Cardiac fibroblast (primary cell): ENCODE measurements at regions not wholly inside any gene's neighbourhood (a gene's known extent, or its start where the extent isn't known, plus 50 kb on each side); places are given as distances from the start of the nearest gene placed in this dataset.

Experiments used
- DNase-seq, 2 donors: peaks; one replicate each; pipeline versions ENCODE4 v3.0.0 to v3.0.0-alpha.2; 2010; ENCODE audit warnings: low read depth in 2 of 2
- H3K4me3 ChIP-seq, 2 donors: replicated peaks in 1 of 2; 1 replicate in 1 of 2; 2 replicates in 1 of 2; pipeline ENCODE4 v1.5.1; 2011; ENCODE audit warnings: low read depth in 2 of 2, low read length in 2 of 2, mild to moderate bottlenecking in 2 of 2, moderate library complexity in 1 of 2
- TF ChIP-seq, protein P1 (sequence below): IDR thresholded peaks from one replicate; pipeline ENCODE4 v1.5.1; 2011; ENCODE audit warnings: low read depth, mild to moderate bottlenecking, low read length, inconsistent platforms

DNA sequence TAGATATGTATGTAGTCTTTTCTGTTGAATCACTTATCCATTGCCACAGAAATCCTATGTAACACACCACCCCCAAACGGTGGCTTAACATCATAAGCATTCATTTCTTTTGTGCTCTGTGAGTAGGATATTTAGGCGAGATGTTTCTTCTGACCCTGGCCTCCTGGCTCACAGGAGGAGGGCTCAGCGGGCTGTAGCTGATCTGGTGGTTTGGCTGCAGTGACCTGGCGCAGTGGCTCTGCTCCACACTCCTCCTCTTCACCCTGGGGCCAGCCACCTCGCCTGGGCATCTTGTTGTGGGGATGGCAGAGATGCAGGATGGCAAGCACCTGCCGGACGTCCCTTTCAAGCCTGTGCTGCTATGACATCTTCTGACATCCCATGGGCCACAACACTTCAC, 147.1 kb upstream of the IRS2 start:
- no peak overlapping the region for H3K4me3 ChIP-seq
- TF ChIP-seq, protein P1, sequence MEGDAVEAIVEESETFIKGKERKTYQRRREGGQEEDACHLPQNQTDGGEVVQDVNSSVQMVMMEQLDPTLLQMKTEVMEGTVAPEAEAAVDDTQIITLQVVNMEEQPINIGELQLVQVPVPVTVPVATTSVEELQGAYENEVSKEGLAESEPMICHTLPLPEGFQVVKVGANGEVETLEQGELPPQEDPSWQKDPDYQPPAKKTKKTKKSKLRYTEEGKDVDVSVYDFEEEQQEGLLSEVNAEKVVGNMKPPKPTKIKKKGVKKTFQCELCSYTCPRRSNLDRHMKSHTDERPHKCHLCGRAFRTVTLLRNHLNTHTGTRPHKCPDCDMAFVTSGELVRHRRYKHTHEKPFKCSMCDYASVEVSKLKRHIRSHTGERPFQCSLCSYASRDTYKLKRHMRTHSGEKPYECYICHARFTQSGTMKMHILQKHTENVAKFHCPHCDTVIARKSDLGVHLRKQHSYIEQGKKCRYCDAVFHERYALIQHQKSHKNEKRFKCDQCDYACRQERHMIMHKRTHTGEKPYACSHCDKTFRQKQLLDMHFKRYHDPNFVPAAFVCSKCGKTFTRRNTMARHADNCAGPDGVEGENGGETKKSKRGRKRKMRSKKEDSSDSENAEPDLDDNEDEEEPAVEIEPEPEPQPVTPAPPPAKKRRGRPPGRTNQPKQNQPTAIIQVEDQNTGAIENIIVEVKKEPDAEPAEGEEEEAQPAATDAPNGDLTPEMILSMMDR: no peak
- DNase-seq: no peak

DNA sequence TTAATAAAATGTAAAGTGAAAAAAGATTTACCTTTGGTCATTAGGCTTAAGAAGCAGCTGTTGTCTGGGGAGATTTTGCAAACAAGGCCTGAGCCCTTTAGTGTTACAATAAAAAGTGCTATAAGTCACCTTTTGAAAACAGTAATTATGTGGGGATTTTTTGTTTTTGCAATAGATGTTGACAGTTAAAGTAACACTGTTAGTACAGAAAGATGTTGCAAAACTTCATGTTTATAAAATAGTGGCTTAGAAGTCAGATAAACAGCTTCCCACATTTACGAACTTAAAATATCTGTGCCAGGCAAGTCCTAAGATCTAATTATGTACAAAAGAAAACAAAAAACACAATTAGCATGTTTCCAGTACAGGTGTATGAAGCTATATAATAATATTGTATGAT, 138.0 kb upstream of the IRS2 start:
- no peak for DNase-seq
- TF ChIP-seq, protein P1: no peak
- H3K4me3 ChIP-seq: no peak overlapping the region

DNA sequence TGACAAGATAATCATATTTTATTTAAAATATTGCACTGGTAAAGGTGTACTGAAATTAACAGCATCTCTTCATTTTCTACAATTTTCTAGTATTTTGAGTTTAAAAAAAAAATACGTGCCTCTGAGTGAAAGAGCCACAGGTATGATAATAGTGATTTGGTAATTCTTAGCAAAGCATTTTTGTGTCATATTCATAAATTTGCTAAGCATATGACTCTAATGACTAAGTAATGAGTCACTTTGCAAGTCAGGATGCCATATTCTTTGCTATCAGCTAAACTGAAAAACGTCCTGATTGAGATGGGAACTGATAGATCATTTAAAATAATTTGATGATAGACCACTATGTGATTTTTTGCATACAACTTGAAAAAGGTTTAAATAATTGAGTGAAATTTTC, 136.1 kb upstream of the IRS2 start:
- peak in 1 of 2 donors; percentile 58 for DNase-seq

DNA sequence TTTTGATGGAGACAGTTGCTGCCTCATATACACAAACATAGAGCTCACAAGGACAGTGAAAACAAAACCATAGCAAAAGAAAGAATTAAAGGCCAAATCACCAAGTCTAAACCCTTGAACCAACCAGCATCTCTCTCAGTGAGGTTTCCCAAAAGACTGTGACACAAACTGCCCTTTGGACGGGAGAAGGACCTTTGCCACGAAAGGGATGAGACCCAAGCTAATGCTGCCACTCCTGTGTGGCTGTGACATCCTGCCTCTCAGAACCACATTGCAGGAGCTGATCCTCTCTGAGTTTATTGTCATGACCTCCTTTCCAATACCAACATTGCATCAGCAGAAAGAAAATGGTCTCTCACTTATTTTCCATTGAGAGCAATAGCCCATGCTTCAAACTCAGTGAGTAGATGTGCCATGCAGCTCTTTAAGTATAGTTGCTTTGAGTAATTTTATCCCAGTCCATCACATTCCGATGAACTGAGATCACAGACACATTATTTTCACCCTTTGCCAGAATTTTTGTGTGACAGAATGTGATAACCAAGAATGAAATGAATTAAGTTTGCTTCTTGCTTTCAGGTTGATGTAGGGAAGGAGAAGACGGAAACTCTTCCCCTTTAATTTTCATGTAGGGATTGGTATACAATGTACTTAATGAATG, 133.5 kb upstream of the IRS2 start:
- peak; percentile 42 to 59 for DNase-seq
- TF ChIP-seq, protein P1: no peak
- H3K4me3 ChIP-seq: no peak overlapping the region

More for the DNA sequence above, 136.1 kb upstream of the IRS2 start:
- TF ChIP-seq, protein P1: no peak
- no peak overlapping the region for H3K4me3 ChIP-seq

DNA sequence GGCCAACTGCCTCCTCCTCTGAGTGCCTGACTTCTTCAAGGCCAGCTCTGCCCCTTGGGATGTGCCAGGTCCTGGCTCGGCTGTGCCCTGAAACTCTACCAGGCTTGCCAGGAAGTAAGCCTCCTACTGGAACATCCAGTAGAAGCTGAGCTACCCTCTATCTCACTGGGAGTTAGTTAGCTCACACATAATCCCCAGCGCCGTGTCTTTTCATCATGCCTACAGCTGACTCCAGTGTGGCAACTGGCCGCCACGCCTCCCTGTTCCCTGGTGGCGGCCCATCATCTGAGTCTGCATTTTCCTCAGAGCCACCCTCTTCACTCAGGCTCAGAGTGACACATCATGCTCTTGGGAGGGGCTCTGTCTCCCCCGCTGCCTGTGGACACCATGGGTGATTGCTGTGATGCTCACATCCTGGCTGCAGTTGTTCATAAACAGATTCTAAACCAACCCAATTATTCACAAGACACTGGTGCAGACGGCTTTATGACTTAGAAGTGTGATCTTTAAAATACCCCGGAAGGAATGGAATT, 131.9 kb upstream of the IRS2 start:
- peak; percentile 8 to 40 for DNase-seq
- TF ChIP-seq, protein P1: no peak
- H3K4me3 ChIP-seq: no peak overlapping the region

DNA sequence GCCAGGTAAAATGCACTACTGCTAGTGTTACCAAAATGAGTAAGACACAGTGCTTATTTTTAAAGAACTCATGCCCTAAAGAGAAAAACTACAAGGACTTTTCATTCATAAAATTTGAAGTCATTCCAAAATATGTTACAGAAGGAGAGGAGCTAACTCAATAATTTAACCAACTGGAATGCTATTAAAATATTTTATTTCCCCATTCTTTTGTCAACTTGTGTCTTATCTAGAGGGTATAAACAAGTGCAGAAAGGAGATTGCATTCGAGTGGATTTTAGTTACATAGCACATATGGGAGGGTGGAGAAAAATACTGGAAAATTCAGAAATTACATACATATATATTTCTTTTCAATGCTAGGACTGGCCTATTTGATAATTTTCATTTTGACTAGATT, 131.0 kb upstream of the IRS2 start:
- TF ChIP-seq, protein P1: no peak
- DNase-seq: no peak
- H3K4me3 ChIP-seq: no peak overlapping the region

DNA sequence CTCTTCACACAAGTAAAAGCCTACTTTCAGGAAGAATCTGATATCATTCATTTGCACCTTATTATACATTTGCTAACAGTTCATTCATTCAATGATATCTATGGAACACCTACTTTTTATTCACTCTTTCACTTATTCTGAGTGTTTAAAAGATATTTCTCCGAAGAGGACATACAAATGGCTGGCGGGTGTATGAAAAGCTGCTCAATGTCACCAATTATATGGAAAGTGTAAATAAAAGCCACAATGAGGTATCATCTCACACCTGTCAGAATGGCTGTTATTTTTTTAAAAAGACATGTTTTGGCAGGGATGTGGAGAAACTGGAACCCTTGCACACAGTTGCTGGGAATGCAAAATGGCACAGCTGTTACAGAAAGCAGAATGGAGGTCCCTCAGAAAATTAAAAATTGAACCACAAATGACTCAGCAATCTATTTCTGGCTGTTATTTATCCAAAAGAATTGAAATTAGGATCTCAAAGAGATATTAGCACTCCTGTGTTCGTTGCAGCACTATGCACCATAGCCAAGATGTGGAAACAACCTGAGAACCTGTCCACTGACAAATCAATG, 127.6 kb upstream of the IRS2 start:
- DNase-seq: no peak
- TF ChIP-seq, protein P1: no peak
- H3K4me3 ChIP-seq: no peak overlapping the region
